NCI-H69 (cell line): ENCODE measurements at regions not wholly inside any gene's neighbourhood (a gene's known extent, or its start where the extent isn't known, plus 50 kb on each side); places are given as distances from the start of the nearest gene placed in this dataset.

Source experiments
- DNase-seq: peaks from one replicate; lab custom pipeline; 2025; lab: John Stamatoyannopoulos, UW

DNA sequence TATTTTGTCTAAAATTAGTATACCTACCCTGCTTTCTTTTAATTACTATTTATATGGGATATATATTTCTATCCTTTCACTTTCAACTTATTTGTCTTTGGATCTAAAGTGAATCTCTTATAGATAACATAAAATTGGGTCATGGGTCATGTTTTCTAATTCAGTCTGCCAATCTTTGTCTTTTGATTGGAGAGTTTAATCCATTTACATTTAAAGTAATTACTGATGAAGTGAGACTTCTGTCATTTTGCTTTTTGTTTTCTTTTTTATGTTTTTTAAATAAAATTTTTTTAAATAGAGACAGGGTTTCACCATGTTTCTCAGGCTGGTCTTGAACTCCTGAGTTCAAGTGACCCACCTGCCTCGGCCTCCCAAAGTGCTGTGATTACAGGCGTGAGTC lies 50.5 kb upstream of the PRDM1 start:
- DNase-seq: no peak

DNA sequence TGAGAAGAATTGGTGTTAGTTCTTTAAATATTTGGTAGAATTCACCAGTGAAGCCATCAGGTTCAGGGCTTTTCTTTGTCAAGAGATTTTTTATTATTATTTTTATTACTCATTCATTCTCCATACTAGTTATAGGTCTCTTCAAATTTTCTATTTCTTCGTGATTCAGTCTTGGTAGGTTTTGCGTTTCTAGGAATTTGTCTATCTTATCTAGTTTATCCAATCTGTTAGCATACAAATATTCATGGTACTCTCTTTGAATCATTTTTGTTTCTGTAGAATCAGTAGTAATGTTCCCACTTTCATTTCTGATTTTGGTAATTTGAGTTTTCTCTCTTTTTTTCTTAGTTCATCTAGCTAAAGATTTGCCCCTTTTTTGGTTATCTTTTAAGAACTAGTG lies 52.3 kb upstream of the PRDM1 start:
- no peak for DNase-seq

DNA sequence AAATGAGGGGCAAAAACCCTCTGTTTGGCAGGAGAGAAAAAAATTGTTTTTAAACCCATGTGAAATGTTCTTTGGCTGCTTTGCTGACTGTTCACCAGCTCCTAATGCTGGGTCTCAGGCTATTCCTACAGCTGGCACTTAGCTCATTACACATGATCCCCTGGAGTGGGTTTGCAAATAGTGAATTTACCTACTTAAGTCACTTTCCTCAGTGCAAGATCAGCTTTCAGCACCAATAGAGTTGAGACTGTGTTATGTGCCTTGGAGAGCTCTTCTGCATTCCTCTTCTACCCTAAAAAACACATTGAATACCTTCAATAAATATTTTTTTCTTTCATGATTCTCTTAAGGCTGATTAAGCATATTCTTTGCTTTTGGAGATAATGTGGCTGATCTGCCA lies 58.4 kb upstream of the PRDM1 start:
- peak; percentile 38 for DNase-seq

DNA sequence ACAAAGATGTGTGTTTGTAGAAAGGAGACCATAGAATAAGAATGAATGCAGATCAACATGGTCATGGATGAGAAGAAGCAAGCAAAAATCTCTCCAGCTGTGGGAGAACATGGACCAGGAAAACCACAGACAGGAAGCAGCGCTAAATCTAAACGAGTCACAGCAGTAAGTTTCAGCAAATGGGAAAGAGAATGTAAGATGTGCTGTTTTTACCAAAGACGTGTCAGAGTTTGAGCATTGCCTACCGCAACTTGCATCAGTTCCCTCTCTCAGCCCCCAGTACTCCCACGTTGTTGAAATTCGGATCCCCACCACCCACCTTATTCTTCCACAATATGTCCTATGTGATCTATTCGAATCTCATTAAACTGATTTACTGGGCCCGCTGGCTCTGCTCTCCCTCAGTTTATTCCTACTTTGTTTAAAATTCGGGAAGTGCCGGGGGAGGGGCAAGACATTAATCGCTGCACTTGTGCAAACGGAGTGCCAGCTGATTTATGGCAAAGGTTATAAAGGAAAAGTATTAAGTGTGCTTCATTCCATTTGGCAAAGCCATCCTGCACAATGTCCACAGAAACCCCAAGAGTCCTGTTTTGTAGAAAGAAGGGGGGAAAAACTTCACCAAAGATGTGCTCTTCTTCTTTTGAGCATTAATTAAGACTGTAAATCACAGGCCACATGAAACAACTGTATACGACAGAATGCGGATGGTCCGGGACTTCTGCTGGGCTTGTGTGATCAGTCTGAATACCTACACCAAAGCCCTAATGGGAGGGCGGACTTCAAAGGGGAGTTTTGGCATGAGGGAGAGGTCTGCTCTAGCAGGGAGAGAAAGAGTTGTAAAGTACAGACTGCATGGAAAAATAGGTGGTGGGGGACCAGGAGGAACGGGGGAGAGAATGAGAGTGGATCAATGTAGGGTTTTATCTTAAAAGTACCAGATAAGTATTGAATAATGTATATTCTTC lies 59.1 kb upstream of the PRDM1 start:
- DNase-seq: no peak

DNA sequence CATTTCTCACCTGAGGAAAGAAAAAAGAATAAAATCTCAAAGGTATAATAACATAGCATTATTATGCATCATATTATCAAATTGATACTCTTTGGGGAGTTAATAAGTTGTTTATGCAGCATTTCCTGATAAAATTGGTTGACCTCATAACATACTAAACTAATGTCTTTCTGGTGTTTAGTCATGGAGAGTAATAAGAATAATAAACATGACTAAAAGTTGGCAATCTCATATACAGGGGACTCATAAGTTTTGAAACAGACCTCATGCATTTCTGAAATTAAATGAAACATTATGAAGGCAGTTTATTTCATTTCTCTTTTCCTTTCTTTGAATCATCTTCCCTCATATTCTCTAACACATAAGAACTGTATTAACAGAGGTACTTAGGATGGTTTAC lies 60.5 kb upstream of the PRDM1 start:
- DNase-seq: no peak

DNA sequence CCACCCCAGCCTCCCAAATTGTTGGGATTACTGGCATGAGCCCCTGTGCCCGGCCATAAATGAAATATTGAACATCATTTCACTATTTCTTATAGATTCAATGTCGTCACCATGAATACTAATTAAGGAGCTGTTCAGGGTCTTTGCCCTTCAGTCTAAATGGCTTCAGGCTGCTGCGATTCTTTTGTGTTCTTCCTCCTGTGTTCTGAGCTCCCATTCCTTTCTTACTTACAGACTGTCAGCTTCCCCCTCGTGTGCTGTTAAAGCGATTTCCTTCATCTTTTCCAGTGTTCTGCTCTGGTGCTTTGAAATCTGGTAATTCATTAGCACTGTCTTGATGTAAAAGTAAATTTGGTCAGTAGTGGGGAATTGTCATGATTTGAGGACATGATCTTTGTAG lies 63.3 kb upstream of the PRDM1 start:
- DNase-seq: no peak

DNA sequence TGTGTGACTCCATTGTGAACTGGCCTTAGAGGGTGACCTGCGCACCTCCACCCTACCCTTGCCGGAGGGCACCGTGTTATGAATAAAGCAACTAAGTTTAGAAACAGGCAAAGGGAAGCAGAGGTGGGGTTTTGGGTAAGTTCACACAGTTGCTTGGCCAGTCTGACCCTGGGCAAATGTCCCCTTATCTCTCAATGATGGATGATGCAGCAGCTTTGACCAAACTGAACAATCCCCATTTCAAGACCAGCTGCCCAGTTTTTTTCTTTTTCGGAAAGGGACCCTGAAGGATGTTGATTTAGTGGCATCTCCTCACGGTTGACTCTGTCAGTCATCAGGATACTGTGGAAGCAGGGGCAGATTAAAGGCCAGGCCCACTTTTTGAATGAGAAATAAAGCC lies 68.7 kb upstream of the PRDM1 start:
- DNase-seq: no peak

DNA sequence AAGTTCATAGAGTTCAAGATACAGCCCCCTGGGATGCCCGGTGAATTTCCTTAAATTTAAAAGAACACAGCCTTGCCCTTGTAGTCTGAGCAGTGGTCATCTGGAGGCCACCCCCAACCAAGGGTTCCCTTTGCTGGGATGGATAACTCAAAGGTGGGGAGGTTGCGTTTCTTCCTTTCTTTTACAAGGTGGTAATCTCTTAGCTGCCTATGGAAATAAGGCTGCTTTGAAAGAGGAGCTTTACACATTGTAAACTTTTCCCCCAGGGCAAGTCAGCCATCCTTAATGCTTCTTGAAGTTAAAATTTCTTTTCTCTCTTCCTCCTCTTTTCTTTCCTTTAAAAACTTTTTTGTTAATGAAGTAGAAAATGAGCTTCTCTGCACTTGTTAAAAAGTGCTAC lies 71.2 kb upstream of the PRDM1 start:
- no peak for DNase-seq

DNA sequence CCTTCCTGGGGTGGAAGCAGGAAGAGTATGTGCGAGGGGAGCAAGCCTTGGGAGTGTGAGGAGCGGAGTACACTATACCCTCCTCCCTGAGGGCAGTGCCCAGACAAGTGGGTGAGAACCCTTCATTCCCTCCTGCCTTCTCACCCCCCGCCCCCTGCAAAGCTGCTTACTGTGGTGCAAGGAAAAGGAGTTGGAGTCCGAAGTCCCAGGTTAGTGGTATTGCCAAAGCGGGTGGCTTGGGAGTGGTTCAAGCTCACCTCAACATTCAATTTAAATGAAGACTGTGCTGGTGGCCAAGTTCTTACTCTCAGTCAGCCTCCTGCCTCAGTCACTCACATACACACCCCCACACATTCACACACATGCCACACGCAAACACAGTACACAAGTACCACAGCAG lies 74.7 kb upstream of the PRDM1 start:
- no peak for DNase-seq

DNA sequence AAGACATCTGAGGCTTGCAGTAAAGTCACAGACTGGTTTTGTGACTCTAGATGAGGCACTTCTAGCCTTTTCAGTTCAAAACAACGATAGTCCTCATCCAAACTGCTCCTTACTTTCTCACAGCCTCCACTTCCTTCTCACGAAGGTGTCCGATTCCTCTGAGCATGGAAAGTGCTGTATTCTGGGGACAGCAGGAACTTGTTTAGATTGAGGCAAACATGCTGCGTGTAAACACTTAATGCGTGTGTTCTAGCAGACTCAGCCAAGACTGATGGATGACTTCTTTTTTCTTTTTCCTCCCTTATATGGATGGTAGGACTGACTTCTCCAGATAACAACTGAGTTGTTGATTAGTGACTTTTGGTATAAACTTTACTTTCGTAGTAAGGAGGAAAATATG lies 80.2 kb upstream of the PRDM1 start:
- DNase-seq: no peak

DNA sequence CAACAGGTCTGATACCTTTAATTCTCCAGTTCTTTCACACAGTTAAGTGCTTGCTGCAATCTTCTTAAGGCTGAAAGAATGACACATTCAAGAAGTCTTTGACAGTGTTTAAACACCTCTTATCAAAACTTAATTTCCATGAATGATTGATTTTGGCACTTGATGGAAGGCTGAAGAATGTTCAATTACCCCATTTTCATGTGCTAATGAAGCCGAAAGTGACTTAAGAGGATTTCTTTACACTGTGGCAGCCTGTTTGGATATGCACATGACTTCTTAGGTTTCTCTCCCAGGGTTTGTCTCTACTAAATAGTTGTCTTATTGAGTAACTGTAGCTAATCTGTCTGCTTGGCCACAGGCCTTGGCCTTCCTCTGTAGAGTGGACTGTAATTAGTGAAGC lies 81.1 kb upstream of the PRDM1 start:
- no peak for DNase-seq

DNA sequence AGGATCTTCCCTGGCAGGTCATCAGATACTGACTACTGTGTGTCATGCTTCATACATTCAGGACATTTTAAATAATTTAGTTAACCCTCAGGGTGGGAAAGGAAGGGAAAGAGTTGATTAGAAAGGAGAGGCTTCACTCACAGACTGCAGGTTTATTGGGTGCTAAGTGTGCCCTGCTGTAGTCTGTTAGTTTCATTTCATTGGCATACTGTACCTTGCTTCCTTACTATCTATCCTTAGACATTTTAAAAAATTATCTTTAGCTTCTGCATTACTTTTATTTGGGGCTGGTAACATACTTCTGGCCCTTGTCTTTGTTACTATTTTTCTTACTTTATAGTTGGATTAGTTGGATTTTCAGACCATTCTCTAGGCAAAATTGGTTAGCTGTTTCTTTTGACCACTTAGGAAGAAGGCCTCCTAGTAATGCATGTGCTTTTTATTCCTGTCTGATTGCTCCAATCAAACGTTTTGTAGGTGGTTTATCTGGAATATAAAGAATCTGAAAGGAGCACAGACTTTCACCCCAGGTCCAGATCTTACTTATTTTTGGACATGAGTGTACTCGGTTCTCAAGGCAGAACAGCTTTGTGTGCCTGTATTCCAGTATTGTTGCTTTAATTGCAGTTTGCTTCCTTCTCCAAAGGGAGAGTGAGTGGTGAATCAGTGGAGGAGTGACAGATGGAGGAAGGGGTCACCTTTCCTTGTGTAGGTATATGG lies 82.7 kb upstream of the PRDM1 start:
- peak; percentile 44 for DNase-seq

DNA sequence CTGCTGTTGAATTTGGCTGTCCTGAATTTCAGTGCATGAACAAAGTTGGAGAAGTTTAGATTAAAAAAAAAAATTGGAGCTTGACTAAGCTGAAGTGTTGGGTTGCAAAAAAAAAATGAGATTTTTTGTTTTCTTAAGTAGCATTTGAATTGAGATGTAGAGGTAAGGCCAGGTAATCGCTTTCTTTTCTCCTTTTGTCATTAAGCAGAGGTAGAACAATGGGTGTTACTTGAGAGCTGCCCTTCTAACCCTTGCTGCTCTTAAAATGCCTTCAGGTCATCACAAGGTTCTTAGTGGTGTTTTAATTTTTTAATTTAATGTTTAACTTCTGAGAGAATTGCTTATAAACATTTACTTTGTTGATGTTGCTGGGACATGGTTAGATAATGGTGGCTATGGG lies 84.1 kb upstream of the PRDM1 start:
- DNase-seq: no peak

DNA sequence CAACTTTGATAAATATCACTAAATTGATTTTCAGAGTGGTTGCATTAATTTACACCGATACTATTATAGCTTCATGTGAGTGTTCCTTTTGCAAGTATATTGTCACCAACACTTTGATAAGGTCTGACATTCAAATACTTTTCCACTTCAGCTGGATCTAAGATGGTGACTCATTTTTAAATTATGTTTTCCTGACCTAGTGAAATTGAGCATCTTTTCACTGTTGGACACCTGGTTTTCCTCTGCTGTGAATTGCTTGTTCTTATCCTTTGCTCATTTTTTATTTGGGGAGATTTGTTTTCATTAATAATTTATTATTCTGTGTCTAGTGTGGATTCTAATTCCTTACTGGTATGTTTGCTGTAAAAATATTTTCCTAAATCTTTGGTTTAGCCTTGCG lies 85.2 kb upstream of the PRDM1 start:
- no peak for DNase-seq

DNA sequence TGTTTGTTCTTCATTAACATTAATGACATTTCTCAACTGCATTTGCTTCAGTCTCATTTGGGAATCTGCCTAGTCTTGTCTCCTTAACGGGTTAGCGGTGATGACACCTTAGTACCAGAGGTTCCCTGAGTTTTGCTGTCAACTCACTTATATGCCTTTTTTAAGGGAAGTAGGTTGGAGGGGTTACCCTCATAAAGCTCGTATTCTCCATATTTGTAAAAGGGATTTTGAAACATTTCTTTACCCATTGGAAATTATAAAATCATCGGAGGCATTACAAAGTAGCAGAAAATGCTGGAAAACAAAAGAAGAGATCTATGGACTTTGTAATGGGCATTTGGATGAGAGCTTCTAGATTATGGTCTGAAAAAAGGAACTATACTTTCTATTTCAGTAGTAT lies 88.7 kb upstream of the PRDM1 start:
- no peak for DNase-seq

DNA sequence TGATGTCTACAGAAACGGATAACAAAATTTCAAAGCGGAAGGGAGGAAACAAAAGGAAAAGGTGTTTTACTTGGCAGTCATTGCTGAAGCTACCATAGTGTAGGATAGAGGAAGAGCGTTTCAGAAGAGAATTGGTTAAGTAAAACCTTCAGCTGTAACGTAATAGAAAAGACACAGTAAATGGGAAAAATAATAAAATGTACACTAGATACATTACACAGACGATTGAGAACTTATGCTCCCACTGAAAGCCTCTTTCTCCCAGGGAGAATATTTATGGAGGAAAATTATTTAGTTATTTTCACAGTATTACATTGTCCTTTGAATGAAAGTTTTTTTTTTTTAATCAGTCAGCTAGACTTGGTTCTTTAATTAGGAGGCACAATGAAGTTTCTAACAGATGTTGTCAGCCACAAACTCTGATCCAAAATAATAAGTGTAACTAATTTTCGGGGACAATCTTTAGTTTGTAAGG lies 90.7 kb upstream of the PRDM1 start:
- DNase-seq: no peak

DNA sequence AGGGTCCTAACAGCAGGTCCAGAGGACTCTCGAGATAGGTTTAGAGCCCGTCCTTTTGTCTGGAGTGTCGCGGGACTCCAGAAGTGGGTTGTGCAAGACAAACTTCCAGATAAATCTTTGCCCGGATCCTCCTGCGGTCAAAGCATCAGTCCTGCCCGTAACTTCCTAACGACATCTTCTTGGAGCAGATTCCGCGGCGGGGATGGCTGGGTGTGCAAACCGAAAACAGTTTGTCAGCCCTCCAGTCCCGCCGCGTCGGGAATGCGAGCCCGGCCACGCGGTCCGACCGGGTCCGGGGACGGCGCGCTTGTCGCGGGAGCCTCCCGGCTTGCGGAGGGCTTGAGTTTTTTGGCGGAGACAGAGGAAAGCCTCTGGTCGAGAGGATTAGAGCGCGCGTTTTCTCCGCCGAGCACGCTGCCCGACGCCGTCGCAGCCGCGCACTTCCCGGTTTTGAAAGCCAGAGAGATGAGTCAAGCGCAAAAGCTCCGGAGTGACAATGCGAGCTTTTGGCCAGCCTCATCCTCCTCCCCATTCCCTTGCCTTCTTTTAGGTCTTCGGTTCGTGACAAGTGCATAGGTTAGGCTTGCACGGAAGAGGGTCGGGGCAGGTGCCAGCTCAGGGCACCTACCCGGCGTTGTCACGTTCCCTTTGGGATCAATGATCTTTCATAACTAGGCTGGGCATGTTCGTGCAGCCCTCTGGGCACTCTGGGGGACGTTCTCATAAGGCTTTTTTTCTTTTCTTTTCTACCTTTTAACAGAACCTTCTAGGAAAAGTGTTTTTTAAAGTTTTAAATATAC lies 91.3 kb upstream of the PRDM1 start:
- DNase-seq: peak; percentile 39

DNA sequence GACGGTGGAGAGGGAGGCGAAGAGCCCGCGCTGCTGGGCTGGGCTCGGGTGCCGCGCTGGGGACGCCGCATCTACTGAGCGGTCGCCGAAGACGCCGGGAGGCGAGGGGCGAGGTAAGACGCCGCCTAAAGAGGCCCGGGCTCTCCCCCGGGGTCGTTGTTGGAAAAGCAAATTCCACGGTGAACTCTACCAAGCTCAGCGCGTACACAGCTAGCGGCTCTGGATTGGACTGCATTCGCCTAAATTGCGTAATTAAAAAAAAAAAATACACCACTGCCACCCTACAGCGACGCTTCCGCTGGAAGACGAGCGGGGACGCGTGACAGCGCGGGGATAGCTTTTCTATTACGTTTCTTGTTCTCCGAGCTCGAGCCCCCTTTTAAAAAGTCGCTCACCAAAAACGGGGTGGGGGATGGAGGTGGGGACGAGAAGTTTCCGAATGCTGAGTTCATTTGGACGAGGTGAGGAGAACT lies 92.0 kb upstream of the PRDM1 start:
- DNase-seq: no peak

DNA sequence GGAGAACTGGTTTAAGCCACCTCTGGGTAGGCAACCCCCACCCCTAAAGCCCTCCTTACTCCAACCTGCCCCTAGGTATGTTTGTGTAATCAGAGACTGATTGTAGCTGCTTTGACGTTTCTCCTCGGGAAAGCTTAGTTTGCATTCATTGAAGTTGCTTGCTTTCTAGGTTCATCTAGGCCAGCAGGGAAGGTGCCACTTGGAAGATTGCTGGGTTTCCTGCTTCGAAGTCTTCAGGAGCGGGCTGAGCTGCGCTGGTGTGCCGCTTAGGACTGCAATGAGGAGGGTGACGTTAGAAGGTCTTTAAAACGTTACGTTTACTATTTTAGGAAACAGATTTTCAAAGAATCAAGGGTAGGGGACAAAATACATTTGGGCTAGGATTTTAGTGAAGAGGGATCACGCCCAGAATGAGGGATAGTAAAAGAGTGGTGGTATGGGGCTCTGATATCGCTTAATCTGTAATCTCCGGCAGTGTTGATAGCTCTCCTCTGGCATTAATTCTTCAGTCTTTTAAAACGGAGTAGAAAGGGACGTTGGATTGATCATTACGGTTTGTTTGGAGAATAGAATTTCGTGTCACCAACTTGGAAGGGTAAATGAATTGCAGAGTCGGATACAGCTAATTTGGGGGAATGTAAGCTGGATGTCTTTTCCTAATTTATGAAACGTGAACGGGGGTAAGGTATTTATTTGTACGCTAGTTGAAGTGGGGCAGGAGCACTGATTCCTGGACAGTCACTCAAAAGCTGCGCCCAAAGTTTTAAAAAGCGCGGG lies 92.6 kb upstream of the PRDM1 start:
- DNase-seq: no peak

DNA sequence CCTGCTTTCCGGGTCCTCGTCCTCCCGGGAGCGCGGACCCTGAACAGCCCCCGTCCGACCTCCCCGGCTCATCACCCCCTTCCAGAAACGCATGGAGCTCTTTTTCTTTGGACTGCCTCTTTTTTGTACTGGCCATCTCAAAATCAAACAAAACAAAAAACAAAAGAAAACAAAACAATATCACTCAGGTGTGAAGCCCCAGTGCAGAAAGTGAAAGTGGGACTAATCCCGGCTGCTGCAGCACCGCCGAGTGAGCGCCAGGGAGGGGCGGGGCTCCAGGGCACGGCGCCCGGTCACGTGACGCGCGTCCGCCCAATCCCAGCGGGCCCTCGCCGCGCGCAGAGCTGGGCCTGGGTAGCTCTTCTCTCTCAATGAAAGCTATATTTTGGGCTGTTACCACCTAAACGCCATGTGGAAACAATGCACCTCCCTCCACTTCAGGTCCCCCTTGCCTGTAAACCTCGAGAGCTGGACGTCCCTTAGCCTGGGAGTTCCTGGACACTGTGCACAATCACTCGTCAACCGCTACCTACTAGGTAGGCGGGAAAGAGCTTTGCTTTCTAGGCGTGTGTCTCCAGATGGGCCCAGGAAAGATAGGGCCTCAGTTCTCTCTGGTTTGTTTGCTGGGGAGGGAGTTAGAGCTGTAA lies 93.7 kb upstream of the PRDM1 start:
- DNase-seq: peak; percentile 82
